WI38 (cell line): ENCODE measurements at regions not wholly inside any gene's neighbourhood (a gene's known extent, or its start where the extent isn't known, plus 50 kb on each side); places are given as distances from the start of the nearest gene placed in this dataset.

Source experiments
- H3K4me3 ChIP-seq: 2 replicates; pipeline ENCODE4 v1.5.1; 2011; ENCODE audit warnings: low read depth, mild to moderate bottlenecking, control low read depth, low read length
- TF ChIP-seq, protein P1 (sequence below): IDR thresholded peaks from 2 replicates; pipeline ENCODE4 v1.5.1; 2012; ENCODE audit warnings: low read depth, mild to moderate bottlenecking, control low read depth, low read length

DNA sequence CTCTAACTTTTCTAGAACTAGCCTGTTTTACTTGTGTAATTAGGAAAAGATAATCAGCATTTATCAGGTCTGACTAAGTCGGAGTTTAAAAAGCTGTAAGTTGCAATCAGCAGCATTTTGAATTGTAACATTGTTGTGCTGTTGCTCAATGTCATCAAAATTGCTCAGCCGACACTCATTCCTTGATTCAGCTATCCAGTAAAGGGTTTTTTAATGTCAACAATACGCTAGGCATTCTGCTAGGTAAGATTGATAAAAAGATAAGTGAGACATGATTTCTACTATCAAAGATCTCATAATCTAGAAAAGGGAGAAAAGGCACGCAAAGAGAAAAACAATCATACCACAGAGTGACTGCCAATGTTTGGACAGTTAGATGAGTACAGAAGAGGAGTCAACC, 327.1 kb upstream of the CDH2 start:
- TF ChIP-seq, protein P1, sequence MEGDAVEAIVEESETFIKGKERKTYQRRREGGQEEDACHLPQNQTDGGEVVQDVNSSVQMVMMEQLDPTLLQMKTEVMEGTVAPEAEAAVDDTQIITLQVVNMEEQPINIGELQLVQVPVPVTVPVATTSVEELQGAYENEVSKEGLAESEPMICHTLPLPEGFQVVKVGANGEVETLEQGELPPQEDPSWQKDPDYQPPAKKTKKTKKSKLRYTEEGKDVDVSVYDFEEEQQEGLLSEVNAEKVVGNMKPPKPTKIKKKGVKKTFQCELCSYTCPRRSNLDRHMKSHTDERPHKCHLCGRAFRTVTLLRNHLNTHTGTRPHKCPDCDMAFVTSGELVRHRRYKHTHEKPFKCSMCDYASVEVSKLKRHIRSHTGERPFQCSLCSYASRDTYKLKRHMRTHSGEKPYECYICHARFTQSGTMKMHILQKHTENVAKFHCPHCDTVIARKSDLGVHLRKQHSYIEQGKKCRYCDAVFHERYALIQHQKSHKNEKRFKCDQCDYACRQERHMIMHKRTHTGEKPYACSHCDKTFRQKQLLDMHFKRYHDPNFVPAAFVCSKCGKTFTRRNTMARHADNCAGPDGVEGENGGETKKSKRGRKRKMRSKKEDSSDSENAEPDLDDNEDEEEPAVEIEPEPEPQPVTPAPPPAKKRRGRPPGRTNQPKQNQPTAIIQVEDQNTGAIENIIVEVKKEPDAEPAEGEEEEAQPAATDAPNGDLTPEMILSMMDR = no peak
- H3K4me3 ChIP-seq = no peak overlapping the region

DNA sequence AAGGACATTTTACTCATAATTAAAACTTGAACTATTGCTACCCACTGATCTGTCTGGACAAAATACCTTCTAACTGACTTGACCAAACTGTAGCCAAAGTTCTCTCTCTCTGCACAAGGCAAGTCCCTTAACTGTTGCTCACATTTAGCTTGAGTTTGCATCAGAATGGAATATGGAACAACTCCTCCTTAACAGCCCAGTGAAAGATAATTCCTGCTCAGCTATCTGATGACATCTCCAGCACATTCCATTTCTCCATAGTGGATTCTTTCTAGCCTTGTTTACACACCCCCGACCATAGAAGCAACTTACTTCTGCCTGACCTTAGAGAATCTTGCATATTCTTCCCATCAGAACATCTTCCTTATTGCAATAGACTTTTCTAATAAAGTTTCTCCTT, 317.2 kb upstream of the CDH2 start:
- H3K4me3 ChIP-seq = no peak overlapping the region
- TF ChIP-seq, protein P1 = no peak

DNA sequence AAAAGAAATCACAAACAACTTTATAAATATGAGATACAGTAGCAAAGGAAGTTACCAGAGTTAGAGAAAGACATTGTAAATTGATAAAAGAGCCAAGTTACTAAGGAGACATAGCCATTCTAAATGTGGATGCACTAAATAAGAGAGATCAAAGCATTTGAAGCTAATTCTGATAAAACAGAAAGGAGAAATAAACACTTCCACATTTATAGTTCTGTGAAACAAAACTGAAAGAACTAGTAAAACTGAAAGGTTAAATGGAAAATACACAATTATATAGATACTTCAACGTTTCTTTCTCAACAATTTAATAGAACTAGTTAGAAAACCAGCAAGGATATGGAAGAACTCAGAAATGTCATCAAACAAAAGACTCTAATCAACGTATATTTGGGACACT, 309.0 kb upstream of the CDH2 start:
- H3K4me3 ChIP-seq = no peak overlapping the region
- TF ChIP-seq, protein P1 = no peak

DNA sequence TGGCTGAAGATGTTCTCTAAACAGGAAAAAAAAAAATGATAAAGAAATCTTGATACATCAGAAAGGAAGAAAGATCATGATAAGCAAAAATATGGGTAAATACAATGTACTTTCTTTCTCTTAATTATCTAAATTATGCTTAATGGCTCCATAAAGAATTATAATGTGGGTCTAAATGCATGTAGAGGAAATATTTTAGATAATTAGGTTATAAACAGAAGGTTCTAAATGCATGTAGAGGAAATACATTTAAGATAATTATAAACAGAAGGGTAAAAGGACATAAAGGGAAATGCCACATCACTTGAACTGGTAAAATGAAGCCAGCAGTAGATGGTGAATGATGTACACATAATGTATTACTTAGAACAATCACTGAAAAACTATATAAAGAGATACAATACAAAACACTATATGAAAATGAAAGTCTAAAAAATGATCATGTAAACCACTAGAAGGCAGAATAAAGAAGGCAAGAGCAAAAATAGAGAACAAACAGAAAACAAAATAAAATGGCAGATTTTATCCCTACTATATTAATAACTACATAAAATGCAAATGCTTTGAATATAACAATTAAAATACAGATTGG, 308.4 kb upstream of the CDH2 start:
- H3K4me3 ChIP-seq = no peak overlapping the region
- TF ChIP-seq, protein P1 = no peak

DNA sequence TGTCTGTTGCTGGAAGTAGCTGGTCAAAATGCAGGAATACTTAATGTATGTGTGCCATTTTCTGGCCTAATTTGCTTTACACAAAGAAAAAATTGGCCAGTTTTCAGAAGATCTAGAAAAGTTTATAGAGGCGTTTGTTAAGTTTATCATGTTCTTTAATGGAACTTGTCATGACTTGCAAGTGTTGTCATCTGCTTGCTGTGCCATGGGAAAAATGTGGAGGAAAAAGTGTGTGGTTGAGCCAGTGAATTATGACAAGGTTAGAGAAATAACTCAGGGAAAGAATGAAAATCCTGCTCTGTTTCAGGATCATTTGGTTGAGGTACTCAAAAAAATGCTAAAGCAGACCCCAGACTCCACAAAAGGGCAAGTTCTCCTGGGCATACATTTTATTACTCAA, 301.6 kb upstream of the CDH2 start:
- TF ChIP-seq, protein P1 = no peak
- no peak overlapping the region for H3K4me3 ChIP-seq

DNA sequence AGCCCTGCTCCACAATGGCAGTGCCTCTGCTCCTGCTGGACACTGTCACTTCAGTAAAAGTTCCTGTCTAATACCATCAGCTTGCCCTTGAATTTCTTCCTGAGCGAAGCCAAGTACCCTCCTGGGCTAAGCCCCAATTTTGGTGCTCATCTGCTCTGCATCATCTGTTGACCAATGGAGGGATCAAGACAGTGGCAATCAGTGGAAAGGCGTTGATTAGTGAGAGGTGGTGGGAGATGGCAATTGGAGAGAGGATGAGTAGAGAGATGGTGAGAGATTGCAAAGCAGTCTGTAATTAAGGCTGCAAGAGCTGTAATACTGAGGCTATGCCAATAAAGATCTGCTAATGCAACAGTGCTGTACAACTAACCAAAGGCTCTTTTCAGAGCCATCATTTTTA, 299.4 kb upstream of the CDH2 start:
- H3K4me3 ChIP-seq = no peak overlapping the region

DNA sequence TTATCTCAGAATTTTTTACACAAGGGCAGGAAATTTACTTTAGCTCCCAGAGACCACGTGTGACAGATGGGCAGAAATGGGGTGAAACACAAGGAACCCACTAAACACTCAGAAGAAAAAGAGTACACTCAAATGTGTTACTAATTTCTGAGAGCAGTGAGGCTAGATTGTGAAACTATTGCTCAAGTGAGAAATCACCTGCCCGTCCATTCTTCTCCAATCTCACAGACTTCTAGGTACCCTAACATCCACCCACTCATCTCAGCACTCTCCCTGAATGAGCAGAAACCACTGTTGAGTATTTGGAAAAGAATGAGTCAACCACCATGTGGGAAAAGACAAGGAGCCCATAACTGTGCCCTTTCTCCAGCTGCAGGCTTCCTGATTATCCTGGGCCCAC, 293.0 kb upstream of the CDH2 start:
- H3K4me3 ChIP-seq = no peak overlapping the region
- TF ChIP-seq, protein P1 = no peak

More for the DNA sequence above, 299.4 kb upstream of the CDH2 start:
- TF ChIP-seq, protein P1 = no peak
